Panc1 (cell line): ENCODE measurements at regions not wholly inside any gene's neighbourhood (a gene's known extent, or its start where the extent isn't known, plus 50 kb on each side); places are given as distances from the start of the nearest gene placed in this dataset.

ENCODE experiments used
- CTCF ChIP-seq: fragments of 450-650 bp; IDR thresholded peaks from 2 replicates; pipeline ENCODE4 v1.5.1; 2017; ENCODE audit warnings: mild to moderate bottlenecking
- REST ChIP-seq, 2 experiments: IDR thresholded peaks; 2 replicates each; pipeline ENCODE4 v1.6.1; 2011 to 2012; ENCODE audit warnings: low read depth in 2 of 2, control low read depth in 1 of 2, low read length in 1 of 2, mild to moderate bottlenecking in 1 of 2, moderate library complexity in 1 of 2; ENCODE audit not compliant: insufficient read depth in 1 of 2
- TCF7L2 ChIP-seq: IDR thresholded peaks from 2 replicates; pipeline ENCODE4 v1.6.1; 2011; ENCODE audit warnings: mild to moderate bottlenecking, low read depth, low read length, inconsistent platforms

- TF ChIP-seq REST (IDR thresholded peaks at IDR 0.05; ENCODE audit: insufficient read depth in 1 of 2, low read depth in 2 of 2, low read length in 1 of 2) (no peak), CTCF (no peak), TCF7L2 (no peak)
Observed at GRCh38 chr6:54695815-54696214, 150.8 kb upstream of the FAM83B start.
